ENCODE measurements at regions not wholly inside any gene's neighbourhood (a gene's known extent, or its start where the extent isn't known, plus 50 kb on each side); places are given as distances from the start of the nearest gene placed in this dataset.
"Not testable (repeated sequence)": the region's sequence is repeated elsewhere in the genome, so short reads cannot be mapped to it uniquely, and the experiment has no call there.

- no peak for DNase-seq
- no peaks in the 10 kb centered on the region for H3K9me3 ChIP-seq (ENCODE audit: control insufficient read depth, low read length)
- WGBS: 53% methylated on average over 4 of the region's 4 CpGs
- H3K27me3 ChIP-seq (ENCODE audit: control insufficient read depth, insufficient read depth): no peaks in the 10 kb centered on the region
- H3K27ac ChIP-seq (ENCODE audit: low read length): no peak overlapping the region
- no peaks in the 10 kb centered on the region for H3K4me1 ChIP-seq (ENCODE audit: control insufficient read depth, insufficient read depth, low read length)
- H3K4me3 ChIP-seq (ENCODE audit: low read length): no peak overlapping the region
- ATAC-seq: no peak
- intact Hi-C loops (cut with DNase I): no loop called here
Observed at GRCh38 chr1:64337926-64338325, 132.0 kb upstream of the CACHD1 start.

- Histone ChIP-seq H3K27ac (ENCODE audit: low read length) (no peak overlapping the region), H3K4me1 (ENCODE audit: control insufficient read depth, insufficient read depth, low read length) (no peaks in the 10 kb centered on the region), H3K4me3 (ENCODE audit: low read length) (no peak overlapping the region), H3K9me3 (ENCODE audit: control insufficient read depth, low read length) (no peaks in the 10 kb centered on the region), H3K27me3 (ENCODE audit: control insufficient read depth, insufficient read depth) (no peaks in the 10 kb centered on the region)
- WGBS: 86% methylated on average over 2 of the region's 2 CpGs
- intact Hi-C loops (cut with DNase I): no loop called here
- DNase-seq (no peak), ATAC-seq (no peak)
Observed at GRCh38 chr1:64340361-64340760, 129.6 kb upstream of the CACHD1 start.

GRCh38 chr1:64343105-64343822 lies 126.7 kb upstream of the CACHD1 start:
- intact Hi-C loops (cut with DNase I): no loop called here
- Histone ChIP-seq H3K9me3 (ENCODE audit: control insufficient read depth, low read length) (no peaks in the 10 kb centered on the region), H3K4me3 (ENCODE audit: low read length) (no peak overlapping the region), H3K27ac (ENCODE audit: low read length) (no peak overlapping the region), H3K27me3 (ENCODE audit: control insufficient read depth, insufficient read depth) (no peaks in the 10 kb centered on the region), H3K4me1 (ENCODE audit: control insufficient read depth, insufficient read depth, low read length) (no peaks in the 10 kb centered on the region)
- ATAC-seq (no peak), DNase-seq (no peak)
- WGBS: 80% methylated on average over 6 of the region's 6 CpGs

- no peak overlapping the region for H3K27ac ChIP-seq (ENCODE audit: low read length)
- DNase-seq (no peak), ATAC-seq (no peak)
- no peaks in the 10 kb centered on the region for H3K9me3 ChIP-seq (ENCODE audit: control insufficient read depth, low read length)
- WGBS: 65% methylated on average over 3 of the region's 3 CpGs
- H3K27me3 ChIP-seq (ENCODE audit: control insufficient read depth, insufficient read depth): no peaks in the 10 kb centered on the region
- intact Hi-C loops (cut with DNase I): no loop called here
- no peaks in the 10 kb centered on the region for H3K4me1 ChIP-seq (ENCODE audit: control insufficient read depth, insufficient read depth, low read length)
- H3K4me3 ChIP-seq (ENCODE audit: low read length): no peak overlapping the region
Observed at GRCh38 chr1:64343823-64344190, 126.1 kb upstream of the CACHD1 start.

GRCh38 chr1:64348270-64348960 lies 121.5 kb upstream of the CACHD1 start:
- Histone ChIP-seq H3K4me1 (ENCODE audit: control insufficient read depth, insufficient read depth, low read length) (no peaks in the 10 kb centered on the region), H3K27ac (ENCODE audit: low read length) (no peak overlapping the region), H3K27me3 (ENCODE audit: control insufficient read depth, insufficient read depth) (no peaks in the 10 kb centered on the region), H3K9me3 (ENCODE audit: control insufficient read depth, low read length) (no peaks in the 10 kb centered on the region), H3K4me3 (ENCODE audit: low read length) (no peak overlapping the region)
- DNase-seq (no peak), ATAC-seq (no peak)
- intact Hi-C loops (cut with DNase I): no loop called here
- 72% methylated on average over 4 of the region's 4 CpGs for WGBS

GRCh38 chr1:64348961-64349648 lies 120.8 kb upstream of the CACHD1 start:
- intact Hi-C loops (cut with DNase I): no loop called here
- no peaks in the 10 kb centered on the region for H3K27me3 ChIP-seq (ENCODE audit: control insufficient read depth, insufficient read depth)
- no peak for DNase-seq
- H3K4me1 ChIP-seq (ENCODE audit: control insufficient read depth, insufficient read depth, low read length): no peaks in the 10 kb centered on the region
- no peak for ATAC-seq
- WGBS: 88% methylated on average over 6 of the region's 6 CpGs
- H3K9me3 ChIP-seq (ENCODE audit: control insufficient read depth, low read length): no peaks in the 10 kb centered on the region
- H3K27ac ChIP-seq (ENCODE audit: low read length): no peak overlapping the region
- no peak overlapping the region for H3K4me3 ChIP-seq (ENCODE audit: low read length)

- H3K4me3 ChIP-seq (ENCODE audit: low read length); H3K27me3 ChIP-seq (ENCODE audit: control insufficient read depth, insufficient read depth); H3K27ac ChIP-seq (ENCODE audit: low read length); ATAC-seq; H3K4me1 ChIP-seq (ENCODE audit: control insufficient read depth, insufficient read depth, low read length); DNase-seq; H3K9me3 ChIP-seq (ENCODE audit: control insufficient read depth, low read length); intact Hi-C loops (cut with DNase I): not testable (repeated sequence)
- 83% methylated on average over 2 of the region's 2 CpGs for WGBS
Observed at GRCh38 chr1:64355534-64355933, 114.4 kb upstream of the CACHD1 start.

- 63% methylated on average over 15 of the region's 15 CpGs for WGBS
- no peak overlapping the region for H3K27ac ChIP-seq (ENCODE audit: low read length)
- DNase-seq: peak in 1 of 3 donors; percentile 20
- intact Hi-C loops (cut with DNase I): no loop called here
- no peaks in the 10 kb centered on the region for H3K27me3 ChIP-seq (ENCODE audit: control insufficient read depth, insufficient read depth)
- no peaks in the 10 kb centered on the region for H3K4me1 ChIP-seq (ENCODE audit: control insufficient read depth, insufficient read depth, low read length)
- no peaks in the 10 kb centered on the region for H3K9me3 ChIP-seq (ENCODE audit: control insufficient read depth, low read length)
- ATAC-seq: no peak
- H3K4me3 ChIP-seq (ENCODE audit: low read length): no peak overlapping the region
Observed at GRCh38 chr1:64356636-64357256, 113.2 kb upstream of the CACHD1 start.

DNA sequence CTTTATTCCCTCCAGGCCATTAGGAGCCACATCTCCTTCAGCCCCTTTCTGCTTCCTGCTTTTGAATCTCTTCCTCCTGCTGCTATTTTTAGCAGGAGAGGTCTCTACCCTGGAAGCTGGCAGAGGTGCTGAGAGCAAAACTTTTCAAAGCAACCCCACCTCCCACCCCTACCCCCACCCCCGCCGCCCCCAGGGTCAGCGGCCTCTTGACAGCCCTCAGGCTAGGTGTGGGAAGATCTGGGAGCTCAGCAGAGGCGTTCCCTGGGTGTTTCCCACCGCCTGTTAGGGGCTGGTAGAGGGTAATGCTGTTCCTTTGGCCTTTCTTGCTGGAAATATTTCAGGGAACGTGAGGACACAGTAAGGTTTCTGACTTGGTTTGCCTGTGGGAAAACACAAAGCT lies 112.5 kb upstream of the CACHD1 start:
- H3K4me3 ChIP-seq (ENCODE audit: low read length): no peak overlapping the region
- DNase-seq: no peak
- H3K27ac ChIP-seq (ENCODE audit: low read length): no peak overlapping the region
- WGBS: 32% methylated on average over 6 of the region's 6 CpGs
- no peaks in the 10 kb centered on the region for H3K27me3 ChIP-seq (ENCODE audit: control insufficient read depth, insufficient read depth)
- no peak for ATAC-seq
- intact Hi-C loops (cut with DNase I): no loop called here
- no peaks in the 10 kb centered on the region for H3K4me1 ChIP-seq (ENCODE audit: control insufficient read depth, insufficient read depth, low read length)
- H3K9me3 ChIP-seq (ENCODE audit: control insufficient read depth, low read length): no peaks in the 10 kb centered on the region

GRCh38 chr1:64358692-64359091 lies 111.2 kb upstream of the CACHD1 start:
- WGBS: 68% methylated on average over 5 of the region's 5 CpGs
- Histone ChIP-seq H3K4me3 (ENCODE audit: low read length) (no peak overlapping the region), H3K4me1 (ENCODE audit: control insufficient read depth, insufficient read depth, low read length) (no peaks in the 10 kb centered on the region), H3K27me3 (ENCODE audit: control insufficient read depth, insufficient read depth) (no peaks in the 10 kb centered on the region), H3K27ac (ENCODE audit: low read length) (no peak overlapping the region), H3K9me3 (ENCODE audit: control insufficient read depth, low read length) (no peaks in the 10 kb centered on the region)
- ATAC-seq: no peak
- intact Hi-C loops (cut with DNase I): no loop called here
- no peak for DNase-seq

DNA sequence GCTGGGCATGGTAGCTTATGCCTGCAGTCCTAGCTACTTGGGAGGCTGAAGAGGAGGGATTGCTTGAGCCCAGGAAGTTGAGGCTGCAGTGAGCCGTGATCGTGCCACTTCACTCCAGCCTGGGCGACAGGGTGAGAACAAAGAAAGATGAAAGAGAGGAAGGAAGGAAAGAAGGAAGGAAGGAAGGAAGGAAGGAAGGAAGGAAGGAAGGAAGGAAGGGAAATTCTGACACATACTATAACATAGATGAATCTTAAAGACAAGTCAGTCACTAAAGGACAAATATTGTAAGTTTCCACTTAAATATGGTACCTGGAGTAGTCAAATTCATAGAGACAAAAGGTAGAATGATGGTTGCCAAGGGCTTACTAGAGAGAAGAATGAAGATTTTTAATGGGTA lies 108.0 kb upstream of the CACHD1 start:
- no peak overlapping the region for H3K4me3 ChIP-seq (ENCODE audit: low read length)
- ATAC-seq: no peak
- intact Hi-C loops (cut with DNase I): no loop called here
- DNase-seq: no peak
- no peaks in the 10 kb centered on the region for H3K9me3 ChIP-seq (ENCODE audit: control insufficient read depth, low read length)
- no peaks in the 10 kb centered on the region for H3K27me3 ChIP-seq (ENCODE audit: control insufficient read depth, insufficient read depth)
- 75% methylated on average over 3 of the region's 3 CpGs for WGBS
- peaks cover 3% of the 10 kb centered on the region for H3K4me1 ChIP-seq (ENCODE audit: control insufficient read depth, insufficient read depth, low read length)
- no peak overlapping the region for H3K27ac ChIP-seq (ENCODE audit: low read length)

Data from right cardiac atrium (tissue), 5 donors.